ENCODE measurements at regions not wholly inside any gene's neighbourhood (a gene's known extent, or its start where the extent isn't known, plus 50 kb on each side); places are given as distances from the start of the nearest gene placed in this dataset.
"Not testable (repeated sequence)": the region's sequence is repeated elsewhere in the genome, so short reads cannot be mapped to it uniquely, and the experiment has no call there.

DNA sequence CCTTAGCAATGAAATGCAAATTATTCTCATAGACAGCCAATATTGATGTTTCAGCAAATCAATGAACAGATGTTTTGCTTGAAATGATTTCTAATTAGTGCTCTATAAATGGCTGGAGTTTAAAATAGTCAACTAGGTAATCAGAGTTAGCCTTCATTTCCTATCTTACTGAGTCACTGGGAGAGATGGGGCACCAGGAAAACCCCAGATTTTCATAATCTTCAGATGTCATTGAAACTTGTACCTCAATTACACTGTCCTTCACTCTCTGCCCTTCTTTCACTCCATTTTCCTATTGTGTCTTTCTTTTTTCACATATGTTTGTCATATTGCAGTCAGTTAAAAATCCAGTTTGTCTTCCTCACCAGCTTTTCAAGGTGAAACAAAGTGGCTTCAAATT is 92.7 kb downstream of the C12orf75 start:
- DNase-seq, result no peak

DNA sequence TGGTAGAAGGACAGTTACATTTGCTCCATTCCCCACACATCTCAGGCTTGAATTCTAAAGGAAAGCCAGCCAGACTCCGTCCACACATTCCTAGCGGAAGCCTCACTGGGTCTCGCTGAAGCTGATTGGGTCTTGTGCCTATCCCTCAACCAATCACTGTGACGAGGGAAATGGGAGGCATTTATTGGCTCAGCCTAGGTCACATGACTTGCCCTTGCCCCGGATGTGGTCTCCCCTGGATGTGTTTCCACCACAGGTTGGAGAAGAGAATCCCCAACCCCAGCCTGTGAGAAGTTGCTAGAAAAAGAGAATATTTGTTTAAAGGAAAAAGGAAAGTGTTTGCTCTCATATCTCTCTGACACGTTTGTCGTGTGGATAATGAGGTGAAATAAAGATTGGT is 93.4 kb downstream of the C12orf75 start:
- no peak for DNase-seq

- no peak for DNase-seq
Measured at GRCh38 chr12:105425254-105426174, 95.0 kb downstream of the C12orf75 start.

DNA sequence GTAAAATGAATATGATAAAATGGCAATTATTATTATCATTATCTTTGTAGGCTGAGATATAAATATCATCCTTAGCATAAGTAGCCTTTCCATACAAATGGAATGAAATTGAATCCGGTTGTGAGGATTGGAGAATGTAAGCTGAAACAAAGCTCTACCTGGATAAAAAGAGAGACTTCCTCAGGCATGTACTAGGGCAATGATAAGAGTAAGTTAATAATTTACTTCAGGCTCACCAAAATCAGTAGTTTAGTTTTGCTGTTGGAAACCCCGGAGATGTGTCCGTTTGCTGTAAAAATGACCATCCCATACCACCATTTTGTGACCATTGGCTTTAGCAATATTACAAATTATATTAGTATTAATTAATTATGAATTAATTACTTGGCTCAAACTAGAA is 96.3 kb downstream of the C12orf75 start:
- DNase-seq, result no peak

DNA sequence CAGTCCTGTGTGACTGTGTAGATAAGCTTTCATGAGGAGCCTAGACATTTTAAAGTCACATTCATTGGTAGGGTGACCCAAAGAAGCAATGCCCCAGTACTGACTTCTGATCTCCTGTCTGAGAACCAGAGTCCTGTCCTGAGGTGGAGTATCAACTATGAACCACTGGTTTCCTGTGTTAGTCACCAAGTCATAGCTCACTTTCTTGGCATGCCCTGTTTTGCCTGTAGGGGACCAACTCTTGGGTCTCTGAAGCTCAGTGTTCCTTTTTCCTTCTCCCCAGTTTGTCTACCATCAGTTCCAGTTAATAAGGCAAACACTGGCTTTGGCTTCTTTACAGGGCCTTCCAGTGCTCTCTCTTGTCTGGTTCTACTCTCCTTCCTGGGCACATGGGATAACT is 97.4 kb downstream of the C12orf75 start:
- DNase-seq, result no peak

DNA sequence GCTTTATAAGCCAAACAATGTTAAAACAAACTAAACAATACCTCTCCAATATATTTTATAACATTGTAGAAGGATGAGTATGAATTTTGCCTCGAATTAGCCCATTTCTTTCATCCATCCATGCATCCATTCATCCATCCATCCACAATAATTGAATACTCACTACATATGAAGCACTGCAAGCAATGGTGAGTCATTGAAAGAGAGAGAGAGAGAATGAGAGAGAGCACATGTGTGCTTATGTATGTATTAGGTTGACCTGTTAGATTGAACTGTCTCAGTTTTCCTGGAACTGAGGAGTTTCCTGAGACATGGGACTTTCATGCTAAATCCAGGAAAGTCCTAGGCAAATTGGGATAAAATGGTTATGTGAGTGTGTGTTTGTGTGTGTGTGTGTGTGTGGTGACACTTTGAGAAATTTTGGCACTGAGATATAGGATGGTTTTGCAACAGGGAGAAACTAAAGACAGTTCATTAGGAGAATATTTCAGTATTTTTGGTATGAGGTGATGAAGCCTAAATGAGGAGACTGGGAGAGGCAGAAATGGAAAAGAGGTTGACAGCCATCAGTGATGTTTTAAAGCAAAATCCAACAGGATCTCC is 98.4 kb downstream of the C12orf75 start:
- DNase-seq, result no peak

DNA sequence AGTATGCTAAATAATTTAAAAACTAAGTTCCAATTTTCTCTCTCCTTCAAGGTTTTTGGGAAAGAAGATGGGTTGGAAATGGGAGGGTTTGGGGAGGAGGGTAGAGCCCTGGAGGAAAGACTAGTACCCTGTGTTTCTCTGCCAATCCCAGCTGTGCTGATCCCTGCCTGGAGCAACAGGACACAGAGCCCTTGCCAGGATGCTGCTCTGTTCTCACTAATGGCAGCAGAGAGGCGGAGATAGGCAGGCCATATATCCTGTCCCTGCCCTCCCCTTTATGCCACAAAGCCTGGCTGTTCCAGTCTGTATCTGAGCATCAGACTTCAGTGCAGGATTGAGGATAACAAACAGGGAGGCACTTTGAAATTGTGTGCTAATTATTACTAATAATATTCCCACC is 99.0 kb downstream of the C12orf75 start:
- no peak for DNase-seq

- DNase-seq, result no peak
Measured at GRCh38 chr12:105431537-105432100, 101.1 kb downstream of the C12orf75 start.

- no peak for DNase-seq
Measured at GRCh38 chr12:105433804-105434203, 103.3 kb downstream of the C12orf75 start.

DNA sequence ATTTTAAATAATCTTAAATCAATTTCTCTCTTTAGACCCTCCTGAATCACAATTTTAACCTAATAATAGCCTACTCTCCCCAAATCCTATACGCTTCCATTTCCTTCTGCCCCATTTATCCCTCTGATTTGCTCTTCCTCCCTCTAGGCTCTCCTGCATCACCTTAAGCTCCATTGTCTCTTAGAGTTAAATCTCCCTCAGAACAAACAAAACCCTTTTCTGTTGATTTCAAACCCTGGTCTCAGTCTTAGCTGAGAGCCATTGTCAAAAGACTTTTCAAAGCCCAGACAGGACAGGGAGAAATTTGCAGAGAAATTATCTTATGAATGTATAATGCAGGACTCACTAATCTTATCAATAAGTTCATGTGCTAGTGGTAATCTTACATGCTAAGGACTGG is 106.1 kb downstream of the C12orf75 start:
- no peak for DNase-seq

GRCh38 chr12:105440037-105440664 is 109.7 kb downstream of the C12orf75 start:
- DNase-seq, result no peak

DNA sequence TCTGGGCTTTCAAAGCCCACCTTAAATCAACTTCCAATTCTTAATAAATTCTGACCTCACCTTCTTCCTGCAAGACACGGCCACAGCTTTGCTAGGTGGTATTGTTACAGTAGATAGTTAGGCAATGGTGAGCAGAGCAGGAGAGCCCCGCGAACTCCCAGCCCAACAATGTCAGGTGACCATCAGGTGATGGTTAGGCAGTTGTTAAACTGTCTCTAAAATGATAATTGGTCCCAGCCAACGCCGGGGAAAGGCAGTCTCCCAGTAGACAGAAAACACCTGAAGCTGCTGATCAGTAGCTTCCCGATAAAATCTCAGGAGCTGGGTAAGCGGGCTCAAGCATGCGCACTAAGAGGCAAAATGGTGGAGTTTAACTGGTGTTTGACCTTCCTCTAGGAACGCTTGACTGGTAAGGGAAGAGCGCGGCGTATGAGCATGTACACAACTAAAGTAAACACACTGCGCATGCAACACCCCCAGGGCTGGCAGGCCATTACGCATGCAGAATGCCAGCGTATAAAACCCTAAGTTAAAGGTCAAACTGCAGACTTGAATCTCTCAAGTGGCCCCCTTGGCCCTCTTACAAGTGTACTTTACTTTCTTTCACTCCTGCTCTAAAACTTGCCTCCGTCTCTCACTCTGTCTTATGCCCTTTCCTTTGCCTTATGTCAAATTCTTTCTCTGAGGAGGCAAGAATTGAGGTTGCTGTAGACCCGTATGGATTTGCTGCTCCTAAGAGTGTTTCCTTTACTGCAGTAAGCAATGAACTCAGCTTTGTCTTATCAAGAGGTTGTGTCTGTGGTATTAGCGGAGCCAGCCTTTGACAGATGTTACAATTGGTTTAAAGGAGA is 113.5 kb downstream of the C12orf75 start:
- DNase-seq, result no peak

- no peak for DNase-seq
Measured at GRCh38 chr12:105444653-105445102, 114.2 kb downstream of the C12orf75 start.

- no peak for DNase-seq
Measured at GRCh38 chr12:105445249-105445648, 114.8 kb downstream of the C12orf75 start.

DNA sequence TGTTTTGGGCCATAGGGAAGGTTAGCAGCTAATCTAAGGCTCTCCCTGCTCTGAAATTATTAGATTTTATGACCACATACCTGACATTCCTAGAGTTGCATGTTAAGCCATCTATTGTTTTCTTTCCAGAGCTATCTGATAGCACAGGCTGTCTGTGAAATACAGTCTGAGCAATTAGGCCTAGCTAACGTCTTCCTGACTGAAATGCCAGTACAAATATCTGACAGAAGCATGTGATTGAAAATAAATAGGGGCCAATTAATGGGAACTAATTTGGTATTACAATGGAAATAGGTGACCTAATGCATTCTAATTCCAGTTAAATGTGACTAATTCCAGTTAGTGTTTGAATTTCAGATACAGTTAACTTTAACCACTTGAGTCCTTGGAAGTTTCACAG is 115.2 kb downstream of the C12orf75 start:
- DNase-seq, result no peak

- not testable (repeated sequence) for DNase-seq
Measured at GRCh38 chr12:105446460-105446859, 116.0 kb downstream of the C12orf75 start.

GRCh38 chr12:105449431-105449830 is 118.9 kb downstream of the C12orf75 start:
- no peak for DNase-seq

DNA sequence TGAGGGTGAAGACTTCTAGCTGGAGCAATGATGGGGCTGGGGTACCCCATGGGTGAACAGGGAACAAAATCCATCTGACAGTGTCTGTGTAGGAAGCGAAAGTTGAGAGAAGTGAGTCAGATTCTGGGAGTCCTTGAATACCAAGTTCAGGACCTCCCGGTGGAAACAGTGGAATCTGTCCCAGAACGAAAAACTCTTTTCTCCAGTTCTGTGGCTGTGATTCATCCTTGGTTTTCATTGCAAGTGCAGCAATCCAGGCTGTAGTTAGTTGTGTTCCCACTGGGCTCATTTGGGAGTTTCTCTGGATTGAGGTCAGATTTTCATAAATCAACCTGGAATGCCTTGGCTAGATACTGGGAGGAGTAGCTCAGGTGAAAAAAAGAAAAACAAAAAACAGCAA is 120.7 kb downstream of the C12orf75 start:
- no peak for DNase-seq

DNA sequence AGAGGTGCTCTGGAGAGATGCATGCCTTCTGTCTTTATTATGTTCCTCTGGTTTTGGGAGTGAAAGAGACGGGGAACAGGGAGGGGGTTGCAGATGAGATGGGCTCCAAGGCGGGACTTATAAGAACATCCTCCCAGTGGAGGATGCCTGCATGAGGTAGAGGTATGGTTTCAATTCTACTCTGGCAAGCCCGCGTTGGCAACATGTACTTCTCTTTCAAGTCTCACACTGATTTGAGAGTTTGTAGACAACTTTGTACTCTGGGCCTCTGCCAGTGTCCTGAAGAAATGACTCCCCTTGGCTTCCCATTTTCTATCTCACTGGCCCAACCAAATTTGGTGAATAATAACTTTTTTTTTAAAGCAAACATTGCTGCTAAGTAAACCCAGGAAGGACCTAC is 121.3 kb downstream of the C12orf75 start:
- DNase-seq, result no peak

DNA sequence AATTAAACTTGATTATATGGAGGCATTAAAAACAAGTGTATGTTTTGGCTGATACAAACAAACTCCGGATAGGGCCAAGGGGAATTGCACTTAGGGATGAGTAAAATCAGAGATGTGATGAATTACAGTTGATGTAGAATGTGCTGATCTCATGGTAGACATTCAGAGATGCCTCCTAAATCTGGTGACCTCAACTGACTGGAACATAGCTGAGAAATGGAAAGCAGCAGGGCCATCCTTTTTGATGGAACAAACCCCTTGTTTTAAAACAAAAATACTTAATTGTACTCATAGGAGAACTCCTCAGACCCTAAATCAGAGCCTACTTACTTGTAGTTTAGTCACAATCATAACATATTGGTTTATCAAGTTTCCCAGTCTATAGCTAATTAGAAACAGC is 122.8 kb downstream of the C12orf75 start:
- DNase-seq, result no peak

- DNase-seq, result no peak
Measured at GRCh38 chr12:105454688-105455087, 124.2 kb downstream of the C12orf75 start.

- no peak for DNase-seq
Measured at GRCh38 chr12:105455261-105455660, 124.8 kb downstream of the C12orf75 start.

DNA sequence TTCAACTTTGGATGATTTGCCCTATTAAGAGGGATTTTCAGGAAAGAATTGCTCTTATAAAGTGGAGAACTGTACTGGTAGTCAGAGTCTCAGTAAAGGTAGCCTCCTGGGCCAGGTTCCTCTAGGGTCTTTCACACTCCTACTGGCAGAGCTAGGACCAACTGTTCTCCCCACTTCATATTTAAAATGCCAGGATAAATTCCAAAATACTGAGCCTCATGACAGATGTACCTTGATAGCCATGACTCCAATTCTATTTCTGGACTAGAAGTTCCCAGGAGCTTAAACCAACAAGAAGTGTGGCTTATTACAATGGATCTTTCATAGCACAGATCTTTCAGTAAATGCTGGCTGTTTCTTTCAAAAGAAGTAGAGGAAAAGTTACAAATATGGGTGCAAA is 126.5 kb downstream of the C12orf75 start:
- DNase-seq, result no peak
